OCI-LY3 (cell line): ENCODE measurements at regions not wholly inside any gene's neighbourhood (a gene's known extent, or its start where the extent isn't known, plus 50 kb on each side); places are given as distances from the start of the nearest gene placed in this dataset.

Experiments
- H2AFZ ChIP-seq: fragments of 200-600, 300-600 bp; shearing (Covaris generic); 2 replicates; pipeline ENCODE4 v1.6.0; 2014; ENCODE audit warnings: antibody characterized with exemption, low read depth, low read length
- H3K27ac ChIP-seq: fragments of 200-600, 300-600 bp; sonication (generic); 2 replicates; pipeline ENCODE4 v1.5.1; 2014; ENCODE audit warnings: mild to moderate bottlenecking, low read length, moderate library complexity, mixed read lengths
- H3K27me3 ChIP-seq: fragments of 200-600, 300-600 bp; sonication (generic); 2 replicates; pipeline ENCODE4 v1.6.1; 2014; ENCODE audit warnings: low read depth, low read length, mixed read lengths
- H3K36me3 ChIP-seq: fragments of 200-600, 300-600 bp; sonication (generic); replicated peaks from 2 replicates; pipeline ENCODE3; 2014; ENCODE audit warnings: low read depth, low read length, mixed read lengths
- H3K4me1 ChIP-seq: fragments of 300-600, 200-600 bp; sonication (generic); 2 replicates; pipeline ENCODE4 v1.6.1; 2014; ENCODE audit warnings: low read length, mixed read lengths
- H3K4me2 ChIP-seq: fragments of 200-600, 300-600 bp; sonication (generic); 2 replicates; pipeline ENCODE4 v1.6.1; 2014; ENCODE audit warnings: low read length, mixed read lengths
- H3K4me3 ChIP-seq: fragments of 300-600, 200-600 bp; sonication (generic); 2 replicates; pipeline ENCODE4 v1.5.1; 2014; ENCODE audit warnings: antibody characterized with exemption, mild to moderate bottlenecking, low read length, moderate library complexity
- H3K79me2 ChIP-seq: fragments of 300-600, 200-600 bp; shearing (Covaris generic); 2 replicates; pipeline ENCODE4 v1.6.1; 2014; ENCODE audit warnings: mild to moderate bottlenecking, low read length, mixed read lengths
- H3K9ac ChIP-seq: fragments of 300-600, 200-600 bp; shearing (Covaris generic); 2 replicates; pipeline ENCODE4 v1.6.0; 2014; ENCODE audit warnings: mild to moderate bottlenecking, low read length, moderate library complexity
- H3K9me3 ChIP-seq: fragments of 200-600, 300-600 bp; shearing (Covaris generic); 2 replicates; pipeline ENCODE4 v1.6.1; 2014; ENCODE audit warnings: low read length, mixed read lengths; ENCODE audit not compliant: insufficient read depth
- H4K20me1 ChIP-seq: fragments of 200-600, 300-600 bp; sonication (generic); 2 replicates; pipeline ENCODE4 v1.6.1; 2016; ENCODE audit warnings: low read length, mixed read lengths; ENCODE audit not compliant: insufficient read depth
- CTCF ChIP-seq: fragments of 200-600, 300-600 bp; sonication (generic); IDR thresholded peaks from 2 replicates; pipeline ENCODE4 v1.5.1; 2014; ENCODE audit warnings: antibody characterized with exemption, low read length, low read depth
- EZH2phosphoT487 ChIP-seq: fragments of 200-600 bp; shearing (Covaris generic); IDR thresholded peaks from 2 replicates; pipeline ENCODE4 v1.6.1; 2018; ENCODE audit warnings: antibody characterized with exemption, mixed run types, low read depth

GRCh38 chr17:56679777-56680422 is 86.4 kb downstream of the NOG start:
- no peak overlapping the region for H3K9ac ChIP-seq
- no peak overlapping the region for H3K27ac ChIP-seq
- H3K79me2 ChIP-seq, result no peaks in the 10 kb centered on the region
- no peaks in the 10 kb centered on the region for H3K36me3 ChIP-seq
- peaks cover 76% of the 10 kb centered on the region for H3K27me3 ChIP-seq
- H3K4me1 ChIP-seq, result no peaks in the 10 kb centered on the region
- no peak overlapping the region for H3K4me2 ChIP-seq
- H3K9me3 ChIP-seq, result no peaks in the 10 kb centered on the region
- TF ChIP-seq CTCF, result no peak
- TF ChIP-seq EZH2phosphoT487, result no peak
- no peaks in the 10 kb centered on the region for H4K20me1 ChIP-seq
- no peak overlapping the region for H2AFZ ChIP-seq
- no peak overlapping the region for H3K4me3 ChIP-seq

- no peak overlapping the region for H2AFZ ChIP-seq
- H3K4me2 ChIP-seq, result no peak overlapping the region
- no peak overlapping the region for H3K4me3 ChIP-seq
- H3K79me2 ChIP-seq, result no peaks in the 10 kb centered on the region
- H3K9me3 ChIP-seq, result no peaks in the 10 kb centered on the region
- peaks cover 80% of the 10 kb centered on the region for H3K27me3 ChIP-seq
- no peaks in the 10 kb centered on the region for H4K20me1 ChIP-seq
- no peak overlapping the region for H3K27ac ChIP-seq
- no peaks in the 10 kb centered on the region for H3K4me1 ChIP-seq
- no peak overlapping the region for H3K9ac ChIP-seq
- no peaks in the 10 kb centered on the region for H3K36me3 ChIP-seq
- TF ChIP-seq EZH2phosphoT487 (no peak), CTCF (no peak)
Measured at GRCh38 chr17:56680676-56681075, 87.2 kb downstream of the NOG start.

- no peak for TF ChIP-seq EZH2phosphoT487
- Histone ChIP-seq H3K27me3 (peaks cover 70% of the 10 kb centered on the region), H3K4me1 (no peaks in the 10 kb centered on the region)
Measured at GRCh38 chr17:56681561-56682266, 88.2 kb downstream of the NOG start.

GRCh38 chr17:56688151-56688550 is 94.7 kb downstream of the NOG start:
- Histone ChIP-seq H3K36me3 (no peaks in the 10 kb centered on the region), H4K20me1 (no peaks in the 10 kb centered on the region), H3K27ac (no peak overlapping the region), H3K9me3 (no peaks in the 10 kb centered on the region), H3K9ac (no peak overlapping the region), H3K4me1 (no peaks in the 10 kb centered on the region), H3K27me3 (peaks cover 24% of the 10 kb centered on the region), H2AFZ (no peak overlapping the region), H3K4me2 (no peak overlapping the region), H3K4me3 (no peak overlapping the region), H3K79me2 (no peaks in the 10 kb centered on the region)
- TF ChIP-seq EZH2phosphoT487 (no peak), CTCF (no peak)

More at GRCh38 chr17:56681561-56682266, 88.2 kb downstream of the NOG start:
- H3K79me2 ChIP-seq, result no peaks in the 10 kb centered on the region
- no peaks in the 10 kb centered on the region for H4K20me1 ChIP-seq
- H3K9ac ChIP-seq, result no peak overlapping the region
- no peak overlapping the region for H3K4me2 ChIP-seq
- H3K27ac ChIP-seq, result no peak overlapping the region
- no peak overlapping the region for H2AFZ ChIP-seq
- H3K9me3 ChIP-seq, result no peaks in the 10 kb centered on the region
- H3K36me3 ChIP-seq, result no peaks in the 10 kb centered on the region
- H3K4me3 ChIP-seq, result no peak overlapping the region
